ENCODE measurements at regions not wholly inside any gene's neighbourhood (a gene's known extent, or its start where the extent isn't known, plus 50 kb on each side); places are given as distances from the start of the nearest gene placed in this dataset.

GRCh38 chr12:69008520-69008919 lies 75.5 kb upstream of the CPM start:
- no peak overlapping the region for H3K27ac ChIP-seq (ENCODE audit: low read depth, low read length)
- H4K20me1 ChIP-seq (replicated peaks in 1 of 2; ENCODE audit: control insufficient read depth in 1 of 2, insufficient read depth in 2 of 2, low read length in 2 of 2) = no peaks in the 10 kb centered on the region
- ChIA-PET POLR2A (ENCODE audit: partially characterized antibody) (no interaction called here), CTCF (ENCODE audit: partially characterized antibody) (interaction anchor here (1.0 kb wide), 1 partner anchor 9 kb away, joined by 3 read pairs; no protein-coding TSS in a partner anchor)
- H3K36me3 ChIP-seq (ENCODE audit: control insufficient read depth in 2 of 4, insufficient read depth in 4 of 4, low read length in 3 of 4) = no peaks in the 10 kb centered on the region
- no peak overlapping the region; the same call in 1 of the 2 replicates for H2BK12ac ChIP-seq (ENCODE audit: low read depth, low read length)
- H3K9me3 ChIP-seq (ENCODE audit: insufficient read depth in 2 of 2, low read depth in 1 of 2, low read length in 1 of 2) = no peaks in the 10 kb centered on the region
- no peak overlapping the region for H3K14ac ChIP-seq (ENCODE audit: insufficient read length)
- H3K27me3 ChIP-seq (replicated peaks in 1 of 4; ENCODE audit: control insufficient read depth in 3 of 4, extremely low read depth in 1 of 4, insufficient read depth in 3 of 4, low read length in 3 of 4) = peaks cover 0 to 3% (median under 1%) of the 10 kb centered on the region in 4 experiments; a peak in 3 of 7 replicates
- no peak overlapping the region for H3K9ac ChIP-seq (replicated peaks in 1 of 4; ENCODE audit: extremely low read depth in 1 of 4, low read depth in 3 of 4, low read length in 3 of 4)
- peak overlapping the region in 1 of 4 experiments; percentile 27; a peak in 1 of 8 replicates for H3K4me3 ChIP-seq (ENCODE audit: extremely low read depth in 1 of 4, insufficient read depth in 2 of 4, low read depth in 3 of 4, low read length in 4 of 4)
- H2BK5ac ChIP-seq (ENCODE audit: low read depth, low read length) = no peak overlapping the region
- peak; percentile 77 for TF ChIP-seq CEBPB (IDR thresholded peaks at IDR 0.05; ENCODE audit: low read depth, low read length)
- TF ChIP-seq HDAC2 (IDR thresholded peaks at IDR 0.05; ENCODE audit: borderline replicate concordance in 1 of 2, low read depth in 2 of 2, low read length in 2 of 2) = no peak
- TF ChIP-seq NANOG (IDR thresholded peaks at IDR 0.05; ENCODE audit: insufficient read depth, low read depth, low read length, poor library complexity, severe bottlenecking) = no peak
- no peak overlapping the region for H4K8ac ChIP-seq (ENCODE audit: extremely low read depth, insufficient read depth, low read length)
- no peak overlapping the region for H4K91ac ChIP-seq (replicated peaks; ENCODE audit: insufficient read length, low read length)
- no peak overlapping the region for H4K5ac ChIP-seq (ENCODE audit: insufficient read length, low read depth, low read length)
- FAIRE-seq (no peak), DNase-seq (ENCODE audit: low read depth in 1 of 2, low spot score in 2 of 2) (no peak)
- H3K4ac ChIP-seq (replicated peaks; ENCODE audit: insufficient read length, low read depth, low read length) = no peak overlapping the region
- no peak overlapping the region for H2BK20ac ChIP-seq (ENCODE audit: low read length)
- no peaks in the 10 kb centered on the region for H3K79me2 ChIP-seq (ENCODE audit: control insufficient read depth in 1 of 2, insufficient read depth in 2 of 2, low read length in 2 of 2)
- no peak overlapping the region for H3K56ac ChIP-seq (replicated peaks; ENCODE audit: insufficient read length, low read depth, low read length)
- no peak overlapping the region for H3K18ac ChIP-seq (ENCODE audit: extremely low read depth, low read length)
- no peak overlapping the region for H3K23ac ChIP-seq (ENCODE audit: insufficient read length)
- peak overlapping the region in 1 of 2 experiments; percentile 55; a peak in 2 of 4 replicates for H3K4me2 ChIP-seq (ENCODE audit: insufficient read depth in 1 of 2, low read depth in 2 of 2, low read length in 2 of 2)
- peak overlapping the region; percentile 68; the same call in 1 of the 2 replicates for H2AK5ac ChIP-seq (ENCODE audit: low read depth, low read length)
- H2BK120ac ChIP-seq (replicated peaks; ENCODE audit: low read depth, low read length) = no peak overlapping the region
- WGBS, 2 experiments (ENCODE audit: extremely low coverage in 1 of 2, insufficient coverage in 1 of 2, insufficient read length in 1 of 2, insufficient replicate concordance in 2 of 2, low coverage in 1 of 2, low lambda C conversion rate in 2 of 2, missing lambda C conversion rate in 1 of 2) = 91% methylated on average over 4 of the region's 4 CpGs; no CpG with 5 or more reads in 1 of the 2 experiments
- no peak overlapping the region for H2AFZ ChIP-seq (ENCODE audit: low read length)
- peaks cover 2 to 10% (median 9%) of the 10 kb centered on the region in 4 experiments; a peak in 5 of 7 replicates for H3K4me1 ChIP-seq (replicated peaks in 1 of 4; ENCODE audit: control insufficient read depth in 3 of 4, insufficient read depth in 4 of 4, low read length in 3 of 4)
- no peak overlapping the region for H2BK15ac ChIP-seq (ENCODE audit: low read length)
- H3K79me1 ChIP-seq (ENCODE audit: low read depth, low read length) = no peaks in the 10 kb centered on the region
- H3K23me2 ChIP-seq (ENCODE audit: low read depth, low read length) = no peaks in the 10 kb centered on the region
